NCI-H2081 treated with DMSO at 0.1 percent for 48 hours (cell line): ENCODE measurements at regions not wholly inside any gene's neighbourhood (a gene's known extent, or its start where the extent isn't known, plus 50 kb on each side); places are given as distances from the start of the nearest gene placed in this dataset.
"Not testable (repeated sequence)": the region's sequence is repeated elsewhere in the genome, so short reads cannot be mapped to it uniquely, and the experiment has no call there.

Source experiments
- DNase-seq: peaks from one replicate; lab custom pipeline; 2025; lab: John Stamatoyannopoulos, UW

- DNase-seq = no peak
Observed at GRCh38 chr1:234862944-234863515, 253.1 kb upstream of the IRF2BP2 start.

- no peak for DNase-seq
Observed at GRCh38 chr1:234862360-234862943, 252.5 kb upstream of the IRF2BP2 start.

GRCh38 chr1:234861761-234862160 is 251.8 kb upstream of the IRF2BP2 start:
- DNase-seq = no peak

GRCh38 chr1:234861024-234861620 is 251.1 kb upstream of the IRF2BP2 start:
- DNase-seq = no peak

GRCh38 chr1:234858722-234859121 is 248.7 kb upstream of the IRF2BP2 start:
- DNase-seq = no peak

- DNase-seq = no peak
Observed at GRCh38 chr1:234856845-234857245, 246.9 kb upstream of the IRF2BP2 start.

- DNase-seq = no peak
Observed at GRCh38 chr1:234855851-234856250, 245.9 kb upstream of the IRF2BP2 start.

- no peak for DNase-seq
Observed at GRCh38 chr1:234854645-234855039, 244.7 kb upstream of the IRF2BP2 start.

GRCh38 chr1:234853906-234854644 is 244.1 kb upstream of the IRF2BP2 start:
- no peak for DNase-seq

GRCh38 chr1:234852659-234853058 is 242.7 kb upstream of the IRF2BP2 start:
- no peak for DNase-seq

- no peak for DNase-seq
Observed at GRCh38 chr1:234851450-234852438, 241.8 kb upstream of the IRF2BP2 start.

- DNase-seq = no peak
Observed at GRCh38 chr1:234849832-234850231, 239.9 kb upstream of the IRF2BP2 start.

GRCh38 chr1:234848972-234849649 is 239.1 kb upstream of the IRF2BP2 start:
- DNase-seq = no peak

- DNase-seq = not testable (repeated sequence)
Observed at GRCh38 chr1:234846813-234847212, 236.8 kb upstream of the IRF2BP2 start.

GRCh38 chr1:234845836-234846235 is 235.9 kb upstream of the IRF2BP2 start:
- DNase-seq = no peak

- DNase-seq = no peak
Observed at GRCh38 chr1:234845097-234845660, 235.2 kb upstream of the IRF2BP2 start.

GRCh38 chr1:234844479-234845031 is 234.6 kb upstream of the IRF2BP2 start:
- DNase-seq = no peak

GRCh38 chr1:234843946-234844345 is 234.0 kb upstream of the IRF2BP2 start:
- DNase-seq = no peak

GRCh38 chr1:234842726-234843641 is 233.0 kb upstream of the IRF2BP2 start:
- DNase-seq = no peak
